HUES6 (cell line): ENCODE measurements at regions not wholly inside any gene's neighbourhood (a gene's known extent, or its start where the extent isn't known, plus 50 kb on each side); places are given as distances from the start of the nearest gene placed in this dataset.

Experiments
- H3K27ac ChIP-seq: 2 replicates; pipeline ENCODE4 v1.7.0; 2013; ENCODE audit warnings: low read depth, mild to moderate bottlenecking, low read length, inconsistent platforms
- H3K27me3 ChIP-seq: 2 replicates; pipeline ENCODE4 v1.6.1; 2013; ENCODE audit warnings: low read length; ENCODE audit not compliant: control insufficient read depth, insufficient read depth
- H3K36me3 ChIP-seq: 2 replicates; pipeline ENCODE4 v1.6.1; 2013; ENCODE audit warnings: low read length; ENCODE audit not compliant: control insufficient read depth, insufficient read depth
- H3K4me1 ChIP-seq: 2 replicates; pipeline ENCODE4 v1.6.1; 2013; ENCODE audit warnings: low read length; ENCODE audit not compliant: control insufficient read depth, insufficient read depth
- H3K4me3 ChIP-seq: 2 replicates; pipeline ENCODE4 v1.5.1; 2013; ENCODE audit warnings: low read depth, low read length
- H3K9ac ChIP-seq: one replicate; pipeline ENCODE4 v1.6.1; 2013; ENCODE audit warnings: mild to moderate bottlenecking, low read length
- H3K9me3 ChIP-seq: 2 replicates; pipeline ENCODE4 v1.6.1; 2013; ENCODE audit warnings: low read depth, low read length; ENCODE audit not compliant: control insufficient read depth, insufficient read depth

- H3K4me1 ChIP-seq = peaks cover 15% of the 10 kb centered on the region
- no peak overlapping the region for H3K4me3 ChIP-seq
- no peak overlapping the region for H3K27ac ChIP-seq
- H3K9me3 ChIP-seq = no peaks in the 10 kb centered on the region
- no peaks in the 10 kb centered on the region for H3K27me3 ChIP-seq
- H3K9ac ChIP-seq = no peak overlapping the region
- no peaks in the 10 kb centered on the region for H3K36me3 ChIP-seq
Observed at GRCh38 chr10:3834947-3835346, 49.9 kb upstream of the KLF6 start.
